ENCODE measurements at regions not wholly inside any gene's neighbourhood (a gene's known extent, or its start where the extent isn't known, plus 50 kb on each side); places are given as distances from the start of the nearest gene placed in this dataset.

DNA sequence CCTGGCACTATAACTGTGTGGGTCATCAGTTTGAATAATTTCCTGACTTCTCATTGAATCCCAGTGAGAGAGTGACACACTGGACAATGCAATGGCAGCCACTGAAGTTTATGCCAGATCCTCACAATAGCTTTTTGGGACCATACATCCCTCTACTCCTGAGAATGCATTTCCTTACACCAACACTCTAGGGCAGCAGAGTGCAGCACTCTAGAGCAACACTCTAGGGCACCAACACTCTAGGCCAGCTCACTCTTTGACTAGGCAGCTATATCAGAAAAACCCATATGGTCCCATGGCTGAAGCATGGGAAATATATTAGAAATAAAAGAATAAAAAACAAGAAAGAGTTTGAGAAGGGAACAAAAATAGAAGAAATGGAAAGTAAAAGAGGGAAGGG lies 309.2 kb downstream of the MAP2K6 start:
- TF ChIP-seq, protein P1, sequence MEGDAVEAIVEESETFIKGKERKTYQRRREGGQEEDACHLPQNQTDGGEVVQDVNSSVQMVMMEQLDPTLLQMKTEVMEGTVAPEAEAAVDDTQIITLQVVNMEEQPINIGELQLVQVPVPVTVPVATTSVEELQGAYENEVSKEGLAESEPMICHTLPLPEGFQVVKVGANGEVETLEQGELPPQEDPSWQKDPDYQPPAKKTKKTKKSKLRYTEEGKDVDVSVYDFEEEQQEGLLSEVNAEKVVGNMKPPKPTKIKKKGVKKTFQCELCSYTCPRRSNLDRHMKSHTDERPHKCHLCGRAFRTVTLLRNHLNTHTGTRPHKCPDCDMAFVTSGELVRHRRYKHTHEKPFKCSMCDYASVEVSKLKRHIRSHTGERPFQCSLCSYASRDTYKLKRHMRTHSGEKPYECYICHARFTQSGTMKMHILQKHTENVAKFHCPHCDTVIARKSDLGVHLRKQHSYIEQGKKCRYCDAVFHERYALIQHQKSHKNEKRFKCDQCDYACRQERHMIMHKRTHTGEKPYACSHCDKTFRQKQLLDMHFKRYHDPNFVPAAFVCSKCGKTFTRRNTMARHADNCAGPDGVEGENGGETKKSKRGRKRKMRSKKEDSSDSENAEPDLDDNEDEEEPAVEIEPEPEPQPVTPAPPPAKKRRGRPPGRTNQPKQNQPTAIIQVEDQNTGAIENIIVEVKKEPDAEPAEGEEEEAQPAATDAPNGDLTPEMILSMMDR (IDR thresholded peaks at IDR 0.05; ENCODE audit: insufficient read depth, low read length, poor library complexity, severe bottlenecking) = no peak
- no peak for TF ChIP-seq EZH2phosphoT487 (conservative IDR thresholded peaks at IDR 0.05; ENCODE audit: low read length)

All from SU-DHL-6 (cell line).